Putamen (tissue), 1 donor: ENCODE measurements at regions not wholly inside any gene's neighbourhood (a gene's known extent, or its start where the extent isn't known, plus 50 kb on each side); places are given as distances from the start of the nearest gene placed in this dataset.

Source experiments
- DNase-seq: peaks from one replicate; pipeline ENCODE4 v3.0.0-alpha.2; 2016; ENCODE audit warnings: low spot score

DNA sequence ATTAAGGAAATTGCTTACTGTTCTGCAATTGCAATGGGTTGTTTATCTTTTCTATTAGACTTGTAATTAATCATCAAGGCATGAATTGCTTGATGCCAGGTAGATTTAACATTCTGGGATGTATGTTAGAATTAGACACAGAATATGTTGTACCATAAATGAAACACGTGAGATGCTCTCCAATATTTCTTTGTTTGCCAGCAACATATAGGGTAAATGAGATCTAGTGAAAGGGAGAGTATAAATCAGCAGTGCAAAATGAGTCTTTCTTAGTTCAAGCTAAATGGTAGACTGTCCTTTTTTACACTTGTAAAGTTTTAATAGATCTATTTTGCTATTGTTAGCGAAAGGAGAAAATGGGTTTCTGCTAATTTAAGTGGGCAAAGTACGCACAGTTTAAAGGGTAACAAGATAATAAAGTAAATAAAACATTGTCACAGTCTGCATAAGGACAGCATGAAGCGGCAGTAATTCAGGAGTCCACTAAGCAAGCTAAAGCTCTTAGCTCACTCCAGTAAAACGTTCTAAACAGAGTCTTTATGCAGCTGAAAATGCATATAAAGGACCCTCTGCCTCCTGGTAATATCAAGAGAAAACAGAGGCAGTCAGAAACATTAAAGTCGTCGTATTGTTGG is 1137.1 kb downstream of the OLFM4 start:
- no peak for DNase-seq

DNA sequence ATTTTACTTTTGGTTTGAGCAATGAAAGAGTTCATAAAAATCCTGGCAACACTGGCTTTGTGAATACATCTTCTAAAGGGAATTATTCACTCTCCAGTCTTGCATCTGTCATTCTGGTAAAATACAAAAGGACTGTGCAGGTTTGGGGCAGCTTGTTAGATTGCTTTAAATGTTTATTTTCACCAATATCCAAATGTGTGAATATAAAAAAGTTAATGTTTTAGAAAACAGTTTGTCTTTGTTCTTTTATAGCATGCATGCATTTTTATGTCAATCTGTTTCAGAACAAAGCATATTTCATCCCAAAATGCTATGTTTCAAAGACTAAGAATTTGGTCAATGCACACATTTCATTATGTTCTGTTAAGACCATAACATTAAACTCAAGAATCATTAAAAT is 1145.4 kb downstream of the OLFM4 start:
- no peak for DNase-seq

- no peak for DNase-seq
These were observed 1146.9 kb downstream of the OLFM4 start for GRCh38 chr13:54175466-54175865.

GRCh38 chr13:54177466-54177865 is 1148.9 kb downstream of the OLFM4 start:
- no peak for DNase-seq

GRCh38 chr13:54183166-54183565 is 1154.6 kb downstream of the OLFM4 start:
- DNase-seq, result no peak

DNA sequence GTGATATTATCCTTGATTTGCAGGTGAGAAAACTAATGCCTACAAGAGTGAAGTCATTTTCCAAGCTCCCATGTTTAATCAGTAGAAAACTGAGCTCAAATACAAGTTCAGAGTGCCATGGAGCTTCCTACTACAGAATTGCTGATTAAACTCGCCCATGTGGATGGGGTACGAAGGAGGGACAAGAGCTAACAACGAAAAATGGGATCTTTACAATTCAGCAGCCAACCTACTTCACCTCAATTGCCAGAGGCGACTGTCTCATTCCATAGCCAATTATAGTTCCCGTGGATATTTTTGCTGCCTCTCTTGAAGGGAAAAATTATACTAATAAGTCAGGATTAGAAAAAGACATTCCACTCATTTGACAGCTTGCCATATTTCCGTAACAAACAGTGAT is 1155.1 kb downstream of the OLFM4 start:
- DNase-seq, result no peak

DNA sequence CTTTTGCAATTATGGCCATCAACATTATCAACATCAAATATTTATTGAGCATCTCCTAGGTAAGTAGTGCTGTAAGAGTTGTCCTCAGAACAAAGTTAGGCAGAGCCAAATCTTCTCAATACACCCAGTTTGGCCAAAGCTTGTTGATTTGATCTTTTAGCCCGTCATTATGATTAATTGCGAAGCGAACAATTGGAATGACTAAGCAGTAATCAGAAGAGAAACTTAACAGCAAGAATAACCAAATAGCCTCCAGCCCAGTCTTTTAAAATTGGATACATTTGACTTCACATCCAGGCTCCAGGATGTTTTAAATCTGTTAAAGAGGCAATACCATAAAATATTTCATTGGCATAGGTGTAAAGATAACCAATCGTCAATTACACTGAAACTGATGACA is 1156.0 kb downstream of the OLFM4 start:
- DNase-seq, result no peak

DNA sequence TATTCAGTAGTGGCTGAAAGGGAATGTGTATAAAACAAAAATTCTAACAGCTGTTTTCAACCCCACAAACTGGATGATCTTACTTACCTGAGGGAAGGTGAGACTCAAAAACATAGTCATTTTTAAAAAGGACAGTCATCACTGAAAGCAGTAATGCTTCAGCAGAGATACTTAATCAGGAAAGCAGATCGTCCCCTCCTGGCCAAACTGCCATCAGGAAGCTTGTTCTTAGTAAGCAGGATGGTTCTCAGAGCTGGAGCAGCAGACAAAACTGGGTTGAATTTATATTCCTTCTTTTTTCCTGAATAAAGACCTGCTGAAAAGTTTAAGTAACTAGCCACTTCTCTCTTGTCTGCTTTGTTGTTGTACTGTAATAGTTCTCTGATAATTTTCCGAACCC is 1156.5 kb downstream of the OLFM4 start:
- no peak for DNase-seq

DNA sequence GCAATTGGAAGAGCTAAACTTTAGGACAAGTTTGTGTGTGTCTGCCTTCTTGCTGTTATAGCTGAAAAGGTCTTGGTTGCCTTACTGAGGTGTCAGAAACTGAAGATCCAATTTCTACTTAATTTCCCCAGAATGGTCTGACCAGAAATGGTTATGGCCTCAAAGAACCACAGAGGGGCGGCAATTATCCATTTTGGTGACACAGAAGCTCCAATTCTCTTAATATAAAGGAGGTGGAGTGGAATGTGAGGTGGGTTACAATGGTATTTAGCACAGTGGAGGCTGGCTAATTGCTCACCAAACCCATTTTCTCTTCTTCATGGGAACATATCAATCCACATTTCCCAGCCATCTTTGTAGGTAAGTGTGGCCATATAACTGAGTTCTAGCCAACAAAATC is 1157.2 kb downstream of the OLFM4 start:
- no peak for DNase-seq

DNA sequence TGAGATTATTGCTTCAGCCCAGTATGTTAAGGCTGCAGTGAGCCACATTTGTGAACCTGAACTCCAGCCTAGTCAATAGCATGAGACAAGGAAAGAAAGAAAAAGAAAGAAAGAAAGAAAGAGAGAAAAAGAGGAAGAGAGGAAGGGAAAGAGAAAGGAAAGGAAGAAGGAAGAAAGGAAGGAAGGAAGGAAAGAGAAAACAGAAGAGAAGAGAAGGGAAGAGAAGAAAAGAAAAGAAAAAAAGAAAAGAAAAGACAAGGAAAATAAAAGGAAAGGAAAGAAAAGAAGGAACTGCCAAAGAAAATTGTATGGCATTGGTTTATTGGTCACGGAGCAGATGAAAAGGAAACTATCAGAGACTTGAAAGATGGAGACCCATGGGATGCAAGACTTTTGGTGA is 1158.8 kb downstream of the OLFM4 start:
- no peak for DNase-seq

DNA sequence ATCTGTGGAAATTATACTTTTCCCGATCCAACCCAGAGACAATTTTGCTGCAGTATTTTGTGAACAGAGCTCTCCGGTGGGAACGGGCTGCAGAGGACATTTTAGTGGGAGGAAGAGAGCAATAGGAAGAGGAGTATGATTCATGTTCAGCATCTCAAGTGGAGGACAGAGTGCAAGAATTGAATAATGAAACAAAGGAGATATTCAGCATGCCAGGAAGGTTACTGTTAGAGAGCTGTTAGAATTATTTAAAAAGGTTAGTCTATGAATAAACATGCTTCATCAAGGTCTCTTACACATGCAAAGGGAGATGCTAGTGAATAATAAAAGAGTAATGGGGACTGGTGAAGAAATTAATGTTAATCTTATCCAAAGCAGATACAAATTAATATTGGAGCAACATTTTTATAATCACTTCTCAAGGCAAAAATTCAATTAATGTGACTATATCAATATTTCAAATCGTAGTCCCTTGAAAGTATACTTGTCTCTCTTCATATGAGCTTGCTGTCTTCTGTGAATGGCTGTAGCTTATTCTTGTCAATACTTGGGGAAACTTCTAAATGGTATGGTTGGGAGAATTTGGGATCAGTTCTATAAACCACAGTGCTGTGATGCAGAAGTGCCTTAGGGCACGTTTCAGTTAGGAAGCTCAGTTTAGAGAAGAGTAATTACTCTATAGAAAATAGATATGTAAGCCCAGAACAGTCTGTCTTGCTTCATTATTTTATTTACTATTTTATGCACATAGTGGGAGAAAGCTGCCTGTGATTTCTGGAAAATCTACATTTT is 1165.8 kb downstream of the OLFM4 start:
- DNase-seq, result no peak

GRCh38 chr13:54196684-54197083 is 1168.1 kb downstream of the OLFM4 start:
- DNase-seq, result no peak

DNA sequence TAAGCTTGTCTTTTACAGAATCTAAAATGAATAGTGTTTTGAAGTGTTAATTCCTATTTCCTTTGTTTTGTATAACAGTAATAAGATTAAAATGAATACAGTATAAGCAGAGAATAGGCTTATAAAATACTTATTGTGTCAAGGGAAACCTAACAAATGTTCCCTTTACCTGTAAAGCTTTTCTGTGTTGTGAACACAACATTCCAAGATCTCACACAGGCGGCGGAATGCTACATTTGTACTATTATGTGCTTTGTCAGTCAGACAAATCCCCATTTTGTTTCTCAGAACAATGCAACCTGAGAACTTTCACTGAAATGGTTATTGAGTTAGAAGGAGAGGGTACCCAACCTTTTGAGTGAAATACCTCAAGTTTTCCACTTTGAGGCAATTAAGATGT is 1170.3 kb downstream of the OLFM4 start:
- no peak for DNase-seq

DNA sequence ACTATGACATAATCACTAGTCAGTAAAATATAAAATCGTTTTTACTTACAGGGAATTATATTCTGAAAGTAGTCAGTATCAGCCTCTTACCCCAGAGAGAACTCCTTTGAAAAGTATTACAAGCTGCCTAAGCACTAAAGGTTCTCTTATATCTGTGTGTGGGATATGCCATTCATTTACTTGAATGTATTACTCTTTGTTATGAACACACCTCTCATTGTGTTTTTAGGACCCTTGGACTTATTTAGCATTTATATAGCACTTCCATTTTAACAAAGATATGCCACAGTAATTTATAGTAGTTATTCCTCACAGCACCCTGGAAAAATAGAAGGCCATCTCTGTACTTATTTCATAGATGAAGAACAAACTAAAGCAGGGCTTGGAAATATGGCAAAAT is 1178.0 kb downstream of the OLFM4 start:
- DNase-seq, result no peak

GRCh38 chr13:54210397-54211049 is 1181.9 kb downstream of the OLFM4 start:
- DNase-seq, result no peak

DNA sequence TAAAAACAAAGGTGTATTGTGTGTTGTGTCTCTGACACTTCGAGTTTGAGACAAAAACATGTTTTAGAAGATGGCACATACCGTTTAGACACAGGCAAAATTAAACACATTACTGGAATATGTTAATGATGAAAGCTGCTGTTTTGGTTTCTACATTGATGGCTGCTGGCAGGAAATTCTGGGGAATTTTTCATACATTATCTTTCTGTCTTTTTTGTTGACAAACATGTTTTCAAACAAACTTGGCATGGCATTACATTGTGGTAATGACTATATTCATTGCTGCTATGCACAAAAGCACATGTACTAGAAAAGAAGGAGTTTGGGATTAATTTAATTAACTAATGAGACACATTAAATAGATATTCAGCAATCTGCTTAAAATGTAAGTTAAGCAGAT is 1187.6 kb downstream of the OLFM4 start:
- no peak for DNase-seq

DNA sequence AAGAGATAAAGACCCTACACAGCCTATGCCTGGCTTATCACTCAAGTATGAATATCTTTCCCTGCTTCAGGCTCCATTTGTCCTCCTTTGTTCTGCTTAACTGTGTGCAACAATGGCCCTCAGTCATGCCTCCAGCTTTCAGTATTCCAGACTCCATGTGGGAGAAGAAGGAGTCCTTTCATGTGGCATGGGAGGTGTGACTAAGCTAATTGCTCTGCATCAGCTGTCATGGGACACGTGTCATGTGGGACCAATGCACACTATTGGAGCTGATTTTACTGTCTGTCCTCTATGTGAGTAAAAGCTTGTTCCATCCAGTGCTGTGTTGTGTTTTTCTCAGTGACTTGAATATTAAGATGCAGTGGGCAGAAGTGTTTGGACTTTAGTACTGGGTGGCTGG is 1198.3 kb downstream of the OLFM4 start:
- DNase-seq, result peak; percentile 41

GRCh38 chr13:54232700-54233099 is 1204.1 kb downstream of the OLFM4 start:
- DNase-seq, result no peak

DNA sequence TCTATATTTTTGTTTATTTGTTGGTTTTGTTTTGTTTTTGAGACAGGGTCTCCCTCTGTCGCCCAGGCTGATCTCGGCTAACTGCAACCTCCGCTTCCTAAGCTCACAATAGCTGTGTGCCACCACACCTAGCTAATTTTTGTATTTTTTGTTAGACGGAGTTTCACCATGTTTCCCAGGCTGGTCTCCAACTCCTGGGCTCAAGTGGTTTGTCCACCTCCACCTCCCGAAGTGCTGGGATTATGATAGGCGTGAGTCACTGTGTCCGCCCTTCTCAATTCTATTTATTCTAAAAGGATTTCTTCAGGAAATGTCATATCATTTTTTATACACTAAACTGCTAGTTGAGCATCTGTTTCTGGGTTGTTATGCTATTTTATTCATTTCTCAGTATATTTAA is 1206.0 kb downstream of the OLFM4 start:
- no peak for DNase-seq

DNA sequence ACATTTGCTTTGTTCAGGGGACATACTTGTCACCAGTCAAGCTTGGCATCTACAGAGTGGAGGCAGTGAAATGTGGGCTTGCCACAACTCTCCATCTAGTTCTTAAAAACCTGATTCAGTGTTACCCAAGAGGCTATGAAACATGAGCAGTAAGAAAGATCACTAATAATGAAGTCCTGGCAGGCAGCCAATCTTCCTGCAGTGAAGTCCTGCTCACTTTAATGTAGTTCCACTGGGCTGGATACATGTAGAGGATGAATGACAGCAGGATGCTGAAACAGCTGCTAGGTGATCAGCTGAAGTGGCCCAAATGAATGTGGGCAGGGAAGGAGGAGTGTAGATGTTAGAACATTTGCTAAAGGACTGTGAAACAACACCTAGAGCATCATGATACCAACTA is 1213.1 kb downstream of the OLFM4 start:
- no peak for DNase-seq

DNA sequence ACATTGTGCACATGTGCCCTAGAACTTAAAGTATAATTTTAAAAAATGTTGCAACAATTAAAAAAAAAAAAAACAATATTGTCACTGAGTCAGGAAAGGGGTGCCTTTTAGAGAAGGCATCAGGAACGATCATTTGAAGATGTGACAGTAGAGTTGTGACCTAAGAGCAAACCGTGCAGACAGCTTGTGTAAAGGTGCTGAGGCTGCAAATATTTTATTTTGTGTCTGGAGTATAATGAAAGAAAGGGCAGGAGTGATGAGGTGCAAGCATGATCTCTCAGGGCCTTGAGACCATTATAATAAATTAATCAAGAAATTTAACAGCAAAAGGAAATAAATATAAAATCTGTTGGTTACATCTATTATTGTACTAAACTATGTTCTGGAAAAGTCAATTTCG is 1219.7 kb downstream of the OLFM4 start:
- no peak for DNase-seq

DNA sequence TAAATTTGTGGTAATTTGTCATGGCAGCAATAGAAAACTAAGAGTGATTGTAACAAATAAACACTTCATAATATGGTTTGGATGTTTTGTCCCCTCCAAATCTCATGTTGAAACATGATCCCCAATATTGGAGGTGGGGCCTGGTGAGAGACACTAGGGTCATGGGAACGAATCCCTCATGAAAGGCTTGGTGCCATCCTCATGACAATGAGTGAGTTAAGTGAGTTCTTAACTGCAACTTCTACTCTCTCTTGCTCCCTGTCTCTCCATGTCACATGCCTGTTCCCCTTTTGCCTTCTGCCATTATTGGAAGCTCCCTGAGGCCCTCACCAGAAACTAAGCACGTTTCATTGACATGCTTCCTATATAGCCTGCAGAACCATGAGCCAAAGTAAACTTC is 1233.2 kb downstream of the OLFM4 start:
- DNase-seq, result no peak

DNA sequence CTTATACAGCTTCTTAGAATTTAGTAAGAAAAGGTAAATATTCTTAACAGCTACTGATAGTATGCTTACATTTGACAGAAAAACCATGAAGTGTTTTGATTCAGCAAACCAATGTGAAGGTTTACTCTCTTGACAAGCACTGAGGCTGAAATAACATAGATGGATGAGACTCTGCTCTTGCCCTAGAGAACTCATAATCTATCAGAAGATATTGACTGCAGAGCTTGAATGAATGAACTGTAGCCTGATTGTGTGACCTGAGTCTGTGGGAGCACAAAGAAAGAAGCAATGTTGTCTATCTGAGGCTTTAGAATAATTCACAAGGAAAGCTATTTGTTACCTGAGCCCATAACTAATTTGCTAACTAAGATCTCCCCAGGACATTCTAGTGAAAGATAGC is 1235.3 kb downstream of the OLFM4 start:
- DNase-seq, result no peak
